ENCODE measurements at regions not wholly inside any gene's neighbourhood (a gene's known extent, or its start where the extent isn't known, plus 50 kb on each side); places are given as distances from the start of the nearest gene placed in this dataset.
"Not testable (repeated sequence)": the region's sequence is repeated elsewhere in the genome, so short reads cannot be mapped to it uniquely, and the experiment has no call there.

GRCh38 chr4:59500103-59500502 lies 1700.0 kb upstream of the ADGRL3 start:
- no peak for DNase-seq (ENCODE audit: low spot score)

GRCh38 chr4:59503731-59504130 lies 1696.4 kb upstream of the ADGRL3 start:
- no peak for DNase-seq (ENCODE audit: low spot score)

GRCh38 chr4:59511809-59512208 lies 1688.3 kb upstream of the ADGRL3 start:
- DNase-seq (ENCODE audit: low spot score) = not testable (repeated sequence)

DNA sequence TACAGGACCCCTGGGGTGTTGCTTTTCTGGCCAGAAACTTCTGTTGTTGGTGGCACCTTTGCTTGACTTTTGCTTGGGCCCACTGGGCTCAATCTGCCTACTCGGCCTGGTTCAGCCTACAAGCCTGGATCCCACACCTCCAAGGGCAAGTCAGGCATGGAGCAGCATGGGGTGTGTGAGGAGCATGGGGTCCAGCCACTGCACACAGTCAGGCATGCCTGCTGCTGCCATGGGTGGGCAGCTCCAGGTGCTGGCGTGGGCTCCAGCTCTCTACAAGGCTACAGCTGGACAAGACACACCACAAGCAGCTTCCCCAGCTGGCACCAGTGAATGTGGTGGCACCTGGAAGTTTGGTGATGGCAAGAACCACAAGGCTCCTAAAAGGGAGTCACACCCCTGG lies 1683.1 kb upstream of the ADGRL3 start:
- DNase-seq (ENCODE audit: low spot score) = no peak

GRCh38 chr4:59518005-59518823 lies 1681.9 kb upstream of the ADGRL3 start:
- DNase-seq (ENCODE audit: low spot score) = no peak

DNA sequence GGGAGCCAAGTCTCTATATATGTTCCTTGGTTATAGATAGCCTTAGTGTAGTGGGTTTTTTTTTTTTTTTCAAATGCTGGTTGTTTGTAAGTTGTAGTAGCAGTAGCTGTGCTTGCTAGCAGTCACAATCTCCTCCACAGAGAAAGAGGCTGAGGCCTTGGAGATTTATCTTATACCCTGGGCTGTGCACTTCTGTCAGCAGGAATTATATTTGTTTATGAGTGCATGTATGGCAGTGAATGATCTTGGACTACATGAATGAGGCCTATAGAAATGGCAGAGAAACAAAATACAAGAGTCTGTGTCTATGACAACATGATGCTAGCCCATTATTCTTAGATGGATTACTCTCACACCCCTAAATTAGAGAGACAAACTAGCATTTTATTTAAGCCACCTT lies 1674.2 kb upstream of the ADGRL3 start:
- no peak for DNase-seq (ENCODE audit: low spot score)

GRCh38 chr4:59535541-59535940 lies 1664.6 kb upstream of the ADGRL3 start:
- DNase-seq (ENCODE audit: low spot score) = no peak

DNA sequence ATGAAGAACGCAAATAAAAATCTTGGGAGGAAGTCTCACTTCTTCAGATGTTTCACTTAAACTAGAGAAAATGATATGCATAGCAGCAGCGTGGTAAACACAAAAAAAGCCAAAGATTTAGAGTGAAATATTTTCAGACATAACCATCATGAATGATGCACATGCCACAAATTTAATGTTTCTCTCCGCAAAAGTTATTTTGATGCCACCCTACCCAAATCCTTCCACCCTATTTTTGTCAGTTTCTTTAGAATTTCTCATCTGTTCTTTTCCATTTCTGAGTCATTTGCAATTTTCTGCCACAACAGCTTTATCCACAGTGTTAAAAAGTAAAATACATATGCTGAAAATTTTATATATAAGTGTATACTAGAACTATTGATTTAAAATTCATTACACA lies 1663.7 kb upstream of the ADGRL3 start:
- no peak for DNase-seq (ENCODE audit: low spot score)

DNA sequence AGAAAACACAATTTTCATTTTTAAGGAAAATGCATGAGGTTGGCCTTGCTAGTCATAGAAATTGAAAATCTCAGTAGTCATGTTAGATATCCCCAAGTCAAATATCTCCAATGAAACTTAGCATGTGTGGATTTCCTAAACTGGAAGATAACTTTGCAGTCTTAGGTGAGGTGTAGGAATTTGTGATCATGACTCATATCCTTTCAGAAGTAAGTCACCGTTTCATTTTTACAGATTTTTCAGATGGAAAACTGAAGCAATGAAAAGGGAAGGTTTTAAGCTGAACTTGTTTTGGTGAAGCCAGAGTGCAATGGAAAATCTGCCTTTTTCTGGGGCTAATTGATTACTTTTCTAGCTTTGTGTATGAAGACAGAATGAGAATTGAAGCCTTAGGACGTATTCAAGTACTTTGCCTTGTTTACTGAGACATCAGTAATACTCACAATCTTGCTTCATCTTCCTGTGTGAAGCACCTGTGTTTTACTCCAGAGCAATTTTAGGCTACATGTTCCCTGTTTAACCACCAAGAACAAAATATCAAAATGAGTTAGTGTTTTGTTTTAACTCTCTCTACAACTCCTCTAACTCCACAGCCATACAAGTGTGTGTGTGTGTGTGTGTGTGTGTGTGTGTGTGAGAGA lies 1662.8 kb upstream of the ADGRL3 start:
- DNase-seq (ENCODE audit: low spot score) = no peak

GRCh38 chr4:59539401-59539800 lies 1660.7 kb upstream of the ADGRL3 start:
- no peak for DNase-seq (ENCODE audit: low spot score)

- DNase-seq (ENCODE audit: low spot score) = no peak
Measured at GRCh38 chr4:59540311-59540710, 1659.8 kb upstream of the ADGRL3 start.

DNA sequence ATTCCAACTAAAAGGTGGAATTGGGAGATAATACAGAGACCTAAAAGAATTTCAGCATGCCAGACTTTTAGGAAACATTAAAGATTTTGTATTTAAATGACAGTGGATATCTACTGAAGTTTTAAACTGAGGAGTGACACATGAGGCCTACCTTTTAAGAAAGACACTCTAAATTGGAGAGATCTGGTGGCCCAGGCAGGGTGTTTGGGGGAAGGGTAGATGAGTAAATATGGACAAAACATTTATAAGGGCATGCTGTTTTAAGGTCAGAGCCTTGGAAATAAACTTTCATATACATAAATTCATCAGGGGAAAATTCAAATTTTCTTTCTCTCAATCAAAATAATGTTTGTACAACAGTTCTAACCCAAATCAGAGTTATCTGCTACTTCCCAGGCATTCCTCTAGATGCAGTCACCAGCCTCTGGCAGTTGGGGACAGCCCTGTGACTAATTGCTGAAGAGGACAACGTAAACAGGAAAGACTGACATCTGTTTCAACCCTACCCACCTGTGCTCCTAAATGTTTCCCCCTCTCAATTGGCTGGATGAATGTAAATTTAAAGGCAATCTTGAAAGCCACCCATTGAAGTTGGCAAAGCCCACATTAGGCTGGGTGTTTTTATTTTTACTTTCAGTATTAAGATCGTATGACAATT lies 1646.9 kb upstream of the ADGRL3 start:
- DNase-seq (ENCODE audit: low spot score) = no peak

DNA sequence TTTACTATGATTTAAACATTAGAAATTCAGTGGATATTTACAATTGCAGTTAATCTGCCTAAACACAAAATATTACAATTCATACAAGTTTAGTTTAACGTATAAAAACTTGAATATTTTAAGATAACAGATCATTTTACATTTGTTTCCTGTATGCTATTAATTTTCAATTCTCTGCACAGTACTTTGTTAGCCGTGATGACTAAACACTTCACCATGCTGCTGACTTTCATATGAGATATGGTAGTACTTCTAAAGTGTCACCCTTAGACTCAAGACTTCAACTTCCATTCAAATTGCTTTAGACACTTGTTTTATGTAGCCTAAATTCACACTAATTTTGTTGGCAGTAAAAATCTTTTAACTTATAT lies 1646.4 kb upstream of the ADGRL3 start:
- DNase-seq (ENCODE audit: low spot score) = no peak

GRCh38 chr4:59556191-59556590 lies 1643.9 kb upstream of the ADGRL3 start:
- not testable (repeated sequence) for DNase-seq (ENCODE audit: low spot score)

DNA sequence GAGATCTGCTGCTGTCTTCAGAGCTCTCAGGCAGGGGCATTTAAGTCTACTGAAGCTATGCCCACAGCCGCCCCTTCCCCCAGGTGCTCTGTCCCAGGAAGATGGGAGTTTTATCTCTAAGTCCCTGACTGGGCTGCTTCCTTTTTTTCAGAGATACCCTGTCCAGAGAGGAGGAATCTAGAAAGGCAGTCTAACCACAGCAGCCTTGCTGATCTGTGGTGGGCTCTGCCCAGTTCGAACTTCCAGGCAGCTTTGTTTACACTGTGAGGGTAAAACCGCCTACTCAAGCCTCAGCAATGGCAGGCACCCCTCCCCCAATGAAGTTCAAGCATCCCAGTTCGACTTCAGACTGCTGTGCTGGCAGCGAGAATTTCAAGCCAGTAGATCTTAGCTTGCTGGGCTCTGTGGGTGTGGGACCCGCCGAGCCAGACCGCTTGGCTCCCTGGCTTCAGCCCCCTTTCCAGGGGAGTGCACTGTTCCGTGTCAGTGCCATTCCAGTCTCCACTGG lies 1639.9 kb upstream of the ADGRL3 start:
- DNase-seq (ENCODE audit: low spot score) = not testable (repeated sequence)

DNA sequence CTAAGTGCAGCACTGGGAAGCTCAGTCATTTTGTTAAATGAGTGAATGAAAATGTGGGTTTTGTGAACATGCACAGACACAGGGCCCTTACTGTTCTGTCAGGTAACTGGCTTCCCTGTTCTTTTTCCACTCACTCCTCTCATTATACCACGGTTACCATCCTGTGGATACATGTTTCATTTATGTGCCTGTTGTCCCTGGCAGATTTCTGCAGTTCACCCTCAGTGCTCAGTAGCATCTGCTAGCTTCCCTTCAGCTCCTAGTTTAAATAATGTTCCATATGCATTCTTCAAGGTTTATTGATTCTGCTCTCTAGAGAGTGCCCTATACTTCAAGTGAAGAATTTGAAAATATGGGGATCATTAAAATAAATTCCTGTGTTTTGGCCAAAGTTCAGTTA lies 1634.3 kb upstream of the ADGRL3 start:
- no peak for DNase-seq (ENCODE audit: low spot score)

DNA sequence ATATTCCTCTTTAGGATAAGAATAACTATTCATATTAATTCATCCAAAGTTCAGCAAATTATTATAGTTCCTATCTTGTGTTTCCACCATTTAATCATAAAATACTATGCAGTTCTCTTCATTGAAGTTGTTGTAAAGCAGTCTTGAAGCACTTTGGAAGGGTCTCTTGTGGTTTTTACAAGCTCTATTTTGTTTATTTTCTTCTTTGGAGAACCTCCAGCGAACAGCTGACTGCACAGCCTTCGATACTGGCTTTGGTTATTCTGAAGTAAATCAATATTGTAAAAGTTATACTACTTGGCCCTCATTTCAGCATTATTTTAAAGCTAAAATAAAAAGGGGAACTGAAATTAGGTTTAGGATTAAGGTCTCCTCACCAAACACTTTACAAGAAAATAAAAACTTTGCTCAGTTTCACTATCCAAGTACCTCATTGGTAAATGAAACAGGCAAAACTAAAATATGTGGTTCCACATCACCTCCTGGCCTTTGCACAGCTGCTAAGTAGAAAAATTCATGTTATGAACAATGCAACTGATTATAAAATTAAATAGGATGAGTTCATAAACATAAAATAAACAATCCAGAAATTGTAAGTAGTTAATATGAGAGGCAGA lies 1629.2 kb upstream of the ADGRL3 start:
- DNase-seq (ENCODE audit: low spot score) = no peak

- no peak for DNase-seq (ENCODE audit: low spot score)
Measured at GRCh38 chr4:59571805-59572430, 1628.2 kb upstream of the ADGRL3 start.

DNA sequence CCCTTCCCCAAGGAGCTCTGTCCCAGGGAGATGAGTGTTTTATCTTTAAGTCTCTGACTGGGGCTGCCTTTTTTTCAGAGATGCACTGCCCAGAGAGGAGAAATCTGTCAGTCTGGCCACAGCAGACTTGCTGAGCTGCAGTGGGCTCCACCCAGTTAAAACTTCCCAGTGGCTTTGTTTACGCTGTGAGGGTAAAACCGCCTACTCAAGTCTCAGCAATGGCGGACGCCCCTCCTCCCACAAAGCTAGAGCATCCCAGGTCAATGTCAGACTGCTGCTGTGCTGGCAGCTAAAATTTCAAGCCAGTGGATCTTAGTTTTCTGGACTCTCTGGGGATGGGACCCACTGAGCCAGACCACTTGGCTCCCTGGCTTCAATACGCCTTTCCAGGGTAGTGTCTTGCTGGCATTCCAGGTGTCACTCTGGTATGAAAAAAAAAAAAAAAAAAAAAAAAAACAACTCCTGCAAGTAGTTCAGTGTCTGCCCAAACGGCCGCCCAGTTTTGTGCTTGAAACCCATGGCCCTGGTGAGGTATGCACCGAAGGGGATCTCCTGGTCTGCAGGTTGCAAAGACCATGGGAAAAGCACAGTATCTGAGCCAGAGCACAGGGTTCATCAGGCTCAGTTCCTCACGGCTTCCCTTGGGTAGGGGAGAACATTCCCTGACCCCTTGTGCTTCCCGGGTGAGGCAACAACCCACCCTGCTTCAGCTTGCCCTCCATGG lies 1616.1 kb upstream of the ADGRL3 start:
- no peak for DNase-seq (ENCODE audit: low spot score)

DNA sequence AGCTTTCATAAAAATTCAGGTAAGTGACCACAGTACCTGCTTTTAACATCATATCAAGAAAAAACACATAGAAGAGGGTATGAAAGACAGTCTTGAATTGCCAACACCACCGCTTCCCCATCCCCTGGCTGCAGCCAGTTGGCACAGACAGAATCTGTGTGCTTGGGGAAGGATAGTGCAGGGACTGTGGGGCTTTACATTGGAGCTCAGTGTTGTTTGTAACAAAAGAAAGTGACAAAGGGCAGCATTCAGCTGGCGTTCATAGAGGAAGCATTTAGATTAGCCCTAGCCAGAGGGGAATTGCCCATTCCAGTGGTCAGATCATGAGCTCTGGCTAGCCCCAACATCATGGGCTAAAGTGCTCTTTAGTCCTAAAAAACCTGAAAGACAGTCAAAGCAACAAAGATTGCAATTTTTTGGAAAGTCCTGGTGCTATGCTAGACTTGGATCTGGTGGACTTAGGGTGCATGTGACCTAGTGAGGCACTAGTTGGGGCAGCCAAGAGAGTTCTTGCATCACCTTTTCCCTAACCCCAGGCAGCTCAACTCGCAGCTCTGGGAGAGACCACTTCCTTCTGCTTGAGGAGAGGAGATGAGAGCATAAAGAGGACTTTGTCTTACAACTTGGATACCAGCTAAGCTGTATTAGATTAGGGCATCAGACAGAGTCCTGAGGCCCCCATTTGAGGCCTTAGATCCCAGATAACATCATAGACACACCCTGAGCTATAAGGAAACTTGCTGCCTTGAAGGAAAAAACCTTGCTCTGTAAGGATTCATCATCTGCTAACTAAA lies 1602.4 kb upstream of the ADGRL3 start:
- DNase-seq (ENCODE audit: low spot score) = no peak

DNA sequence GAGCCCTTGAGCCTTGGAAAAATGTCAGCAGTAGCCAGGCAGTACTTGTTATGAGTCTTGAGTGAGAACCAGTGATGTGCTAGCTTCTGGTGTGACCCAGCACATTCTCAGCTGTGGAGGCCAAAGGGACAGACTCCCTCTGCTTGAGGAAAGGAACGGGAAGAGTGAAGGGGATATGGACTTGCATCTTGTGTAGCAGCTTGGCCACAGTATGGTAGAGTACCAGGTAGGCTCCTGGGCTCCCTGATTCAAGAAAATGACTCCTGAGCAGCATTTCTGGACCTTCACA lies 1601.9 kb upstream of the ADGRL3 start:
- no peak for DNase-seq (ENCODE audit: low spot score)

Data from germinal center (tissue), 1 donor.